Left lobe of liver (tissue), 2 donors: ENCODE measurements at regions not wholly inside any gene's neighbourhood (a gene's known extent, or its start where the extent isn't known, plus 50 kb on each side); places are given as distances from the start of the nearest gene placed in this dataset.

Source experiments
- ATAC-seq: fragments of 200-7000 bp; cut with Tn5 transposase; one replicate; pipeline ENCODE4 v1.9.1; 2020; ENCODE audit warnings: mild to moderate bottlenecking, moderate library complexity
- DNase-seq: peaks from one replicate; pipeline ENCODE4 v3.0.0-alpha.2; 2020; ENCODE audit warnings: low spot score
- donor health status: DM: no; HTN: no; CAD: no; lungs with moderate emphysema.
- donor health status: DM: no; HTN: yes; CAD: no.

GRCh38 chr4:96166806-96167205, 326.9 kb downstream of the PDHA2 start:
- DNase-seq (no peak), ATAC-seq (no peak)

- DNase-seq (no peak), ATAC-seq (no peak)
Measured at GRCh38 chr4:96170198-96170597, 330.3 kb downstream of the PDHA2 start.

DNA sequence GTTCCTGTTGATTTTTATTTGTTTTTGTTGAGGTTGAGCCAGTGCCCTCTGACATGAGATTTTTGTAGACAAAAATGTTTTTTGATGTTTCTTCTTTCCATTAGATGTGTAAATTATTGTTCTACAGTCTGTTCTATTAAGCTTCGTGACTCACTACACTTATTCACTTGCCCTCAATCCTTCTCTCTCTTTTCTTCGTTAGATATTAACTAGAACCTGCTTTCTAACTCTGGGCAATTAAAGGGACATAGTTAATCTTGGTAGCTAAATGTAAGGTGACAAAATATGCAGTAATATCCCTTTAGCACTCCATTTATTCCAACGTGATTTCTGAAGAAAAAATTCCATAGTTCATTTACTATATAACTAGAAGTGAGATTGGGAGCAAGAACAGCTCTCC, 333.9 kb downstream of the PDHA2 start:
- ATAC-seq (no peak), DNase-seq (no peak)

DNA sequence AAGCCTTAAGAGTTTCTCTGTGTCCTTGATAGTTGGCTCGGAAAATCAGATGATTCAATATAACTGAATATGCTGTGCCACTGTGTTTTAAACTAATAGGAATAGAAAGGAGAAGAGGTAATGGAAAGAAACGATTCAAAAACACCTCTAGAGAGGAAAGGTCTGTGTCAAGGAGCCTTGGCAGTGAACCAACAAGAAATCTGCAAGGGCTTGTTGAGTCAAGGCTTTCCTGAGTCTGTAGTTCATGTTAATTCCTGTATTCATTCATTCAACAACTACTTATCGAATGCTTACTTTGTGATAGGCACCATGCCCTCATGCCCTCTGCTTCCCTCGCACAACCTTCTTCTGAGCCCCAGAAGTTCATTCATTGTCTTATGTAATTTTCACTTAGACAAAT, 336.0 kb downstream of the PDHA2 start:
- ATAC-seq, result no peak
- no peak for DNase-seq

GRCh38 chr4:96183611-96184010, 343.7 kb downstream of the PDHA2 start:
- ATAC-seq (no peak), DNase-seq (no peak)

DNA sequence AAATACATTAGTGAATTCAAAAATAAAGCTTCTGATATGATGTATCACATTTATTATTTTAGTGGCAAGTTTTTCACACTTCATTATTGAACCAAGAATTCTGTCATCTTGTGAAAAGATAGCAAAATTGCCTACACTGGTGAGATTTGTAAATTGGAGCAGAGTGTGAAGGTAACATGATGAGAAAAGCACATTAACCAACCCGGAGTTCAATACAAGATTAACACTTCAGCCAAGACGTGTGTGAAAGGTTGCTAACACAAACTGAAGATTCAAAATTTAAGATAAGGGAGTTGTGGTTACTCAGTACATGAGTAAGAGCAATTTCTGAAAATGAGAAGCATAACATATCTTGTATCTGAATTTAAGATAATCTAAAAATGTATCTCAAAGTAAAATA, 346.7 kb downstream of the PDHA2 start:
- no peak for ATAC-seq
- DNase-seq, result no peak

- ATAC-seq (no peak), DNase-seq (no peak)
Measured at GRCh38 chr4:96189761-96190160, 349.9 kb downstream of the PDHA2 start.

GRCh38 chr4:96193061-96193460, 353.2 kb downstream of the PDHA2 start:
- ATAC-seq (no peak), DNase-seq (no peak)

- ATAC-seq (no peak), DNase-seq (no peak)
Measured at GRCh38 chr4:96194993-96195392, 355.1 kb downstream of the PDHA2 start.

DNA sequence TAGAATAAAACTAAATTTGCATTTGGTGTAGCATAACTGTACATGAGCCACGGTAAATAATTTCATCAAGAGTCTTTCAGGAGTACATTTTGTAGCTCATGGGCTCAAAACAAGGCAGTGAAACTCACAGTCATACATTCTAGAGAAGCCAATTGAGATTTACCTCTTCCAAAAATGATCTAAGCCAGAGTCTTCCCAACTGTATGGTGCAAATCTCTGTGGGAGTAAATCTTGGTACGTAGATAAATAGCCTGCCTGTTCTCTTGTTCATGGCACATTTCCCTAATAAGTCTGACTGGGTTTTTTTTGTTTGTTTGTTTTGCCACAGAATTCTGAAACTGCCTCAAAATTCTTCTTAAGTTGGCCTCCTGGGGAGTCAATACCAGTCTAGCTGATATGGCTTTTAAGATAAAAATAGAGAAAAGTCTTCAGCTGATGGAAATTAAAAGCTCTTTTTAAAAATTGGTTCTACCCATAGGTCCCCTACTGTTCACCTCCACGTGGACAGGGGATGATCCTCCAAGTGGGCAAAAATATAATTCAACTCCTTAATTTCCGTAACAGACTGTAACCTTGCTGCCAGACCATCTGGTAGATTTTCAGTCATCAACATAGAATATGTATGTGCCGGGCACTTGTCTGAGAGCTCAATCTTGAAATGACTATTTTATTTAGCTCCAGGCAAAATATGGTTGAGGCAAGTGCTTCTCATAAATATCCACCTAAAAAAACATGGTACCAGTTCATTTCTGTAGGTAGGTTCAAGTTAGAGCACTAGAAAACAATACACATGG, 365.4 kb downstream of the PDHA2 start:
- DNase-seq (no peak), ATAC-seq (no peak)

GRCh38 chr4:96227515-96227914, 387.6 kb downstream of the PDHA2 start:
- no peak for DNase-seq
- ATAC-seq, result no peak

DNA sequence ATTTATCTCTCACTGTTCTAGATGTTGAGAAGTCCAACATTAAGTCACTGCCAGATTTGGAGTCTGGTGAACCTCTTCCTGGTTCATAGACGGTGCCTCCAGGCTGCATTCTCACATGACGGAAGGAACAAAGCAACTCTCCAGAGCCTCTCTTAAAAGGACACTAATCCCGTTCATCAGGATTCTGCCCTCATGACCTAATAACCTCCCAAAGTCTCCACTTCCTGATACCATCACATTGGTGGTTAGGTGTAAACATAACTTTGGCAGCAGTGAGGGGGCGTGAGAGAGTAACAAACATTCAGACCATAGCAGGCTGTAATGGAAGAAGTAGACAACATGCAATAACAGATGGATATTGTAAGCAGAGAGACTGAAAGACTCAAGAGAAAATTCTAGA, 388.6 kb downstream of the PDHA2 start:
- DNase-seq, result no peak
- ATAC-seq, result no peak

- ATAC-seq, result no peak
- DNase-seq, result no peak
Measured at GRCh38 chr4:96240041-96240440, 400.1 kb downstream of the PDHA2 start.

DNA sequence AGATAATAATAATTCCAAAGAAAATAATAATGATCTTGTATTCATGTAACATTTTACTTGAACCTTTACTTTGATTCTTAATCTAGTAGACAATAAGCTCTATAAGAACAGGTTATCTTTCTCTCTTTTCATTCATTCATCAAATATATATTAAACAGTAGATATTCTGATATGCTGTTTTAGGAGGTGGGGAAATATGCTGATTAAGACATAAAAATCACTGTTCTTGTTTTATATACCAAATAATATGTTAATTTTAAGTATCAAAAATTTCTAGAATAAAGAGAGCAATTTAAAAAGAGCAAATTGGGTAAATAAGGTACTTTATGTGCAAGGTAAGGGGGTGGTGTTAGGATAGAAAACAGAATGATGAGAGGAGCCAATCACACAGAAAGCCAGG, 401.9 kb downstream of the PDHA2 start:
- no peak for DNase-seq
- no peak for ATAC-seq

- ATAC-seq, result no peak
- DNase-seq, result no peak
Measured at GRCh38 chr4:96247096-96247495, 407.2 kb downstream of the PDHA2 start.

DNA sequence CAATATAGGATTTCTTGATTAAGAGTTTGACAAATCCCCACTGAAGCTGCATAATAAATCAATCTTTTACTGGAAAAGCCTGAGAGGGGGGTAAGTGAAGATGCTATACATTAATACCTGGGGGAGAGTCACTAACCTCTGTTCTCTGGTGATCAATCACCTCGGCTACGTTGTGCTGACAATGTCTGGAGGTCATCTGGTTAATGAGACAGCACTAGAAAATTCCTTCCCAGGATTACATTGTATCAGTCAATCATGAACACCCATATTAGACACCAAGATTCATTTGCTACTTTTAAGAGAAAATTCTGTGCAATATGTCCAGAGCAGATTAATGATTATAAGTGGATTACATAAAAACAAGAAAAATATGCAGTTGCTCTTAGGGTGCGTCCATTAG, 408.3 kb downstream of the PDHA2 start:
- ATAC-seq (no peak), DNase-seq (no peak)

DNA sequence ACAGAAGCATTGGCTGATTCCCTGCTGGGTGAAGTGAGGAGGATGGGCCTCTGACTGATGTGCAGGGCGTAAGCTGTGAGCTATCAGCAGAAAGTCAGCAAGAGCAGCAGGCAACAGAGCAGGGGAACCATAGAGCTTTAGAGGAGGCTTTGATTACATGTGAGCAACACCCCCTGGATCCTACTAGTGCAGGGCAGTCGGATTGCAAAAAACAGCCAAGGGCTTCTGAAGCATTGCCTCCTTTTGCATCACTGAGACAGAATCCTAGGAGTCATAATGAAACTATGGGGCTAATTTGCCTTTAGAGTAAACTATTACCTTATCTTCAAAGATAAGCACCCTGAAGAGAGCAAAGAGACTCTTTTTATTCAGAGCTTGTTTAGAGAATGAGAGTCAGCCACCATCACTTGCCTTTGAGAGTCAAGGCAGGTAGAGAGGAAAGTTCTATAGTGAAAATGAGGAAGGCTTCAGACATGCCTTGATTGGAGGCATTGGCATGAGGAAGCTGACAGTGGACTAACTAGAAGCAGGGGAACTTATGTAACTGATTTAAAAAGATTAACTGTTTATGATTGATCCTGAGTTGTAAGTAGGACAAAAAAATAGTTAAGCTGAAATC, 420.3 kb downstream of the PDHA2 start:
- ATAC-seq (no peak), DNase-seq (no peak)

- DNase-seq (no peak), ATAC-seq (no peak)
Measured at GRCh38 chr4:96262057-96262456, 422.2 kb downstream of the PDHA2 start.

DNA sequence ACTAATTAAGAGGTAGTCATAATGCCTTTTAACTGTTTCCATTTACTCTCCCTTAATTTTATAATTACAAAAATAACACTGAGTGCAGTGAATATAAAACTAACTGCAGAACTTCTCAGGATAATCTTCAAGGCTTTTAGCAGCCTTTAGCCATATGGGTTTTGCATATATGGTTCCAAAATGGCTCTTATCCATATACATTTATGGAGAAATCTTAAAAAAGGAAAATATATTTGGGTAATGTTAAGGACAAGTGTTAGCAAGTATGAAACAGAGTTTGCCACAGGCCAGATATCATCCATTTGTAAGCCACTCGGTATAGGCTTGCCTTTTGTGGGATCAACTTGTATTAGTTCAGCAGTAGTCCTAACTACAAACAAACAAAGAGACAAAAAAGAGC, 423.4 kb downstream of the PDHA2 start:
- ATAC-seq, result no peak
- no peak for DNase-seq

DNA sequence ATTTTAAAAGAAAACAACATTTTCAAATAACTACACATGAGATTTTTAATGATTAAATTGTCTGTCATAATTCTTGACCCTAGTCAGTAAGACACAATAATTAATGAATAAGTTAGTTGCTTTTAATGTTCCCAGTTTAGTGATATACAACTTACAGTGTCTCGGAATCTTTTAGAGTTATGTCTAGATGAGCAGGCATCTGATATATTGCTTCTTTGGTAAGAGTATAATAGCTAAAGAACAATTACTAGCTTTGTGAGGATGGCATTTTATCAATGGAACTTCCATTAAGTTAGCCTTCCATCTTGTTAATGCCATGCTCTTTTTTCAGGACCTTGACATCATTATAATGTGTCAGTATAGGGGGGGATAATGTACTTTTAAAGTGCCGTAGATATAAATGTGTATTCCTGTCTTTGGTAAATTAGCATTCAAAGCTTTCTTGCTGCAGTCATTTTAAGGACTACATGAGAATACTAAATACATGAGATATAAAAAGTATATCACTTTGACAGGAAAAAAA, 425.1 kb downstream of the PDHA2 start:
- DNase-seq (no peak), ATAC-seq (no peak)

DNA sequence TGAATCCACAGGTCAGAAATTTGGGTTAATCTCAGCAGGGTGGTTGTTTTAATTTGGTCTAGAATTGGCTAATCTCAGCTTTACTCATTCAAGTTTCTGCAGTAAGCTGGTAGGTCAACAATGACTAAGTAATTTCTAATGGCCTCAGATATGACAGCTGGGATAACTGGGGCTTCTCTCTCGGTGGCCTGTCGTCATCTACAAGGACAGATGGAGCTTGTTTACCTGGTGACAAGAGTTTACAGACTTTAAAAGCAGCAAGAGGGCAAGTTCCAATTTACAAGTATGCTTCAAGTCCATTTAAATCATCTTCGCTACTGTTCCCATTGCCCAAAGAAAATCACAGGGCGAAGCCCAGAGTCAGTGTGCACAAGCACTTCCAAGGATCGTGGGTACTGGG, 453.9 kb downstream of the PDHA2 start:
- no peak for ATAC-seq
- no peak for DNase-seq

GRCh38 chr4:96295143-96295741, 455.3 kb downstream of the PDHA2 start:
- no peak for DNase-seq
- no peak for ATAC-seq
